K562 (cell line): ENCODE measurements at regions not wholly inside any gene's neighbourhood (a gene's known extent, or its start where the extent isn't known, plus 50 kb on each side); places are given as distances from the start of the nearest gene placed in this dataset.

Experiments used
- ATAC-seq: fragments of 200-7000 bp; cut with Tn5 transposase; 3 replicates; pipeline ENCODE4 v1.9.1; 2020; ENCODE audit warnings: moderate library complexity
- BruUV-seq: library from RNA; stranded (reverse); fragments of 400-500 nt; replicated peaks from 2 replicates; lab custom pipeline; 2021; lab: Mats Ljungman, UMichigan
- CTCF ChIA-PET: fragments of 300-600 bp; formaldehyde crosslinking; extraction: SDS; loops from one replicate; lab custom pipeline; 2021; ENCODE audit warnings: low intra/inter-chr PET ratio; lab: Yijun Ruan, JAX
- POLR2A ChIA-PET: fragments of 300-600, 350-650 bp; sonication (Branson Sonifier 250); formaldehyde crosslinking; extraction: SDS; loops from one replicate; lab custom pipeline; 2021; ENCODE audit warnings: antibody characterized with exemption, inconsistent platforms; lab: Yijun Ruan, JAX
- DNase-seq, 4 experiments: peaks; one replicate each; pipeline versions ENCODE4 v3.0.0 to v3.0.0-alpha.2; 2011 to 2018; ENCODE audit warnings: low spot score in 3 of 4, mixed read lengths in 3 of 4; ENCODE audit errors: extremely low read depth in 1 of 4
- FAIRE-seq: peaks from 2 replicates; lab custom pipeline; 2011; peaks lifted over from hg19 to GRCh38; lab: Jason Lieb, UNC
- H2AFZ ChIP-seq: 2 replicates; pipeline ENCODE4 v1.6.0; 2011; ENCODE audit warnings: low read depth, low read length, control low read depth, inconsistent platforms
- H3K27ac ChIP-seq: fragments of 200-600 bp; 3 replicates; pipeline ENCODE4 v1.8.0; 2011; ENCODE audit warnings: low read depth, mild to moderate bottlenecking, control low read depth, inconsistent platforms, low read length, moderate library complexity, mixed read lengths; ENCODE audit errors: extremely low read depth
- H3K27me3 ChIP-seq, 2 experiments: fragments of 300-600 bp in 1 of 2; 2 replicates in 1 of 2; 3 replicates in 1 of 2; pipeline versions ENCODE4 v1.6.0 to v1.8.0; 2011; ENCODE audit warnings: inconsistent platforms in 2 of 2, low read length in 2 of 2, mild to moderate bottlenecking in 1 of 2, mixed read lengths in 1 of 2, moderate library complexity in 1 of 2; ENCODE audit not compliant: control insufficient read depth in 2 of 2, insufficient read depth in 2 of 2
- H3K36me3 ChIP-seq: fragments of 300-600 bp; 3 replicates; pipeline ENCODE4 v1.8.0; 2011; ENCODE audit warnings: mild to moderate bottlenecking, low read length, inconsistent platforms; ENCODE audit not compliant: control insufficient read depth, insufficient read depth
- H3K4me1 ChIP-seq, 2 experiments: fragments of 200-600 bp in 1 of 2; replicated peaks in 1 of 2; 2 replicates in 1 of 2; 3 replicates in 1 of 2; pipeline versions ENCODE4 v1.5.1 to v1.8.0; 2011; ENCODE audit warnings: inconsistent platforms in 2 of 2, low read length in 2 of 2, mild to moderate bottlenecking in 1 of 2, mixed read lengths in 1 of 2, moderate library complexity in 1 of 2; ENCODE audit not compliant: control insufficient read depth in 2 of 2, insufficient read depth in 2 of 2
- H3K4me2 ChIP-seq: 2 replicates; pipeline ENCODE4 v1.6.1; 2011; ENCODE audit warnings: low read length, control low read depth, inconsistent platforms, mixed read lengths; ENCODE audit not compliant: insufficient read depth
- H3K4me3 ChIP-seq: fragments of 200-600 bp; sonication (generic), shearing (Covaris generic); 2 replicates; pipeline ENCODE4 v1.5.1; 2016; ENCODE audit warnings: control low read depth, inconsistent platforms
- H3K79me2 ChIP-seq: fragments of 200-600 bp; 3 replicates; pipeline ENCODE4 v1.8.0; 2011; ENCODE audit warnings: low read length, inconsistent platforms; ENCODE audit not compliant: control insufficient read depth, insufficient read depth
- H3K9ac ChIP-seq, 2 experiments: 2 replicates each; pipeline versions ENCODE4 v1.6.0 to v1.6.1; 2011; ENCODE audit warnings: low read depth in 2 of 2, low read length in 2 of 2, control low read depth in 1 of 2, inconsistent platforms in 1 of 2, mild to moderate bottlenecking in 1 of 2, mixed read lengths in 1 of 2; ENCODE audit not compliant: insufficient read depth in 1 of 2
- H3K9me1 ChIP-seq: one replicate; pipeline ENCODE4 v1.6.0; 2011; ENCODE audit warnings: inconsistent platforms, mild to moderate bottlenecking, low read length, moderate library complexity; ENCODE audit not compliant: control insufficient read depth, insufficient read depth
- H3K9me3 ChIP-seq: replicated peaks from 2 replicates; pipeline ENCODE4 v1.5.1; 2011; ENCODE audit warnings: low read depth, low read length, inconsistent platforms; ENCODE audit not compliant: control insufficient read depth, insufficient read depth
- H4K20me1 ChIP-seq: replicated peaks from 2 replicates; pipeline ENCODE4 v1.6.1; 2011; ENCODE audit warnings: low read length, inconsistent platforms, mixed read lengths; ENCODE audit not compliant: control insufficient read depth, insufficient read depth
- CREB3 ChIP-seq: fragments of 450-650 bp; conservative IDR thresholded peaks from 2 replicates; pipeline ENCODE4 v1.6.1; 2016; ENCODE audit warnings: missing genetic modification characterization, low read depth, mild to moderate bottlenecking, missing compliant biosample characterization, moderate library complexity
- E2F8 ChIP-seq: fragments of 450-650 bp; IDR thresholded peaks from 2 replicates; pipeline ENCODE4 v1.7.1; 2018; ENCODE audit warnings: mild to moderate bottlenecking, low read depth; ENCODE audit not compliant: partially characterized antibody
- HMGN3 ChIP-seq: IDR thresholded peaks from 2 replicates; pipeline ENCODE4 v1.6.1; 2011; ENCODE audit warnings: borderline replicate concordance, low read depth, mild to moderate bottlenecking, mixed read lengths, low read length; ENCODE audit not compliant: insufficient read length; ENCODE audit errors: extremely low read depth
- USF1 ChIP-seq: sonication (generic); formaldehyde crosslinking; IDR thresholded peaks from 2 replicates; pipeline ENCODE4 v1.9.0; 2022; ENCODE audit warnings: mild to moderate bottlenecking, missing genetic modification reagents
- ZNF253 ChIP-seq: fragments of 250-450 bp; sonication (Bioruptor Pico); conservative IDR thresholded peaks from 2 replicates; pipeline ENCODE4 v1.6.1; 2021; ENCODE audit warnings: mild to moderate bottlenecking
- ZNF586 ChIP-seq: fragments of 450-650 bp; formaldehyde crosslinking; conservative IDR thresholded peaks from 2 replicates; pipeline ENCODE4 v1.4.0; 2020; ENCODE audit warnings: mild to moderate bottlenecking, moderate library complexity
- WGBS: fragments of 100-300 bp; shearing (Covaris generic); methylation state at CpG from one replicate; pipeline ENCODE4 v1.1.6; 2016; ENCODE audit warnings: low coverage, mixed read lengths; ENCODE audit not compliant: insufficient coverage; ENCODE audit errors: missing lambda C conversion rate; 5-methylcytosine and 5-hydroxymethylcytosine counted together
- in situ Hi-C: fragments of 300-500 bp; cut with MboI; formaldehyde crosslinking; loops from 4 replicates; pipeline ENCODE4 v1.15.0; 2018; ENCODE audit warnings: inconsistent platforms, mixed read lengths
- intact Hi-C: fragments of 100-400 bp; cut with micrococcal nuclease; formaldehyde crosslinking; loops from 2 replicates; pipeline ENCODE4 v1.14.2; 2022

GRCh38 chr2:59484673-59485072 lies 1068.8 kb downstream of the BCL11A start:
- Histone ChIP-seq H3K9me1 (no peaks in the 10 kb centered on the region), H3K36me3 (no peaks in the 10 kb centered on the region), H3K27me3 (no peaks in the 10 kb centered on the region), H3K79me2 (no peaks in the 10 kb centered on the region), H3K4me1 (no peaks in the 10 kb centered on the region), H2AFZ (no peak overlapping the region), H3K9ac (no peak overlapping the region), H3K9me3 (no peaks in the 10 kb centered on the region), H3K27ac (no peak overlapping the region), H4K20me1 (no peaks in the 10 kb centered on the region), H3K4me3 (no peak overlapping the region), H3K4me2 (no peak overlapping the region)
- BruUV-seq = no TSS peak
- POLR2A ChIA-PET = no interaction called here
- no peak for DNase-seq
- TF ChIP-seq ZNF253 (CRISPR knock-in tag) = no peak
- TF ChIP-seq ZNF586 = no peak
- no peak for TF ChIP-seq HMGN3
- no peak for TF ChIP-seq CREB3
- FAIRE-seq = no peak
- CTCF ChIA-PET = no interaction called here
- 6% methylated on average over 3 of the region's 3 CpGs for WGBS
- in situ Hi-C loops = no loop called here
- intact Hi-C loops = no loop called here
- no peak for ATAC-seq

- in situ Hi-C loops = no loop called here
- FAIRE-seq (no peak), DNase-seq (no peak)
- Histone ChIP-seq H3K4me3 (no peak overlapping the region), H3K27me3 (no peaks in the 10 kb centered on the region), H3K27ac (no peak overlapping the region)
- POLR2A ChIA-PET = no interaction called here
- CTCF ChIA-PET = no interaction called here
- TF ChIP-seq E2F8 = no peak
- TF ChIP-seq USF1 = no peak
- TF ChIP-seq, all 486 proteins: peak for 0
- H2AFZ ChIP-seq = no peak overlapping the region
- H3K36me3 ChIP-seq = no peaks in the 10 kb centered on the region
- H3K4me1 ChIP-seq = no peaks in the 10 kb centered on the region
- H3K9me3 ChIP-seq = no peaks in the 10 kb centered on the region
- no peaks in the 10 kb centered on the region for H3K79me2 ChIP-seq
- no peak for ATAC-seq
- H4K20me1 ChIP-seq = no peaks in the 10 kb centered on the region
- intact Hi-C loops = no loop called here
- 2% methylated on average over 4 of the region's 4 CpGs for WGBS
- H3K9me1 ChIP-seq = no peaks in the 10 kb centered on the region
- H3K9ac ChIP-seq = no peak overlapping the region
- H3K4me2 ChIP-seq = no peak overlapping the region
- no TSS peak for BruUV-seq
Observed at GRCh38 chr2:59463426-59463825, 1090.0 kb downstream of the BCL11A start.
